ENCODE measurements at regions not wholly inside any gene's neighbourhood (a gene's known extent, or its start where the extent isn't known, plus 50 kb on each side); places are given as distances from the start of the nearest gene placed in this dataset.
"Not testable (repeated sequence)": the region's sequence is repeated elsewhere in the genome, so short reads cannot be mapped to it uniquely, and the experiment has no call there.

GRCh38 chr1:16794609-16795008 is 54.3 kb downstream of the RNU1-4 start:
- not testable (repeated sequence) for DNase-seq (ENCODE audit: low spot score, unreplicated experiment); H3K4me3 Mint-ChIP-seq (ENCODE audit: low read depth); H3K9me3 Mint-ChIP-seq (ENCODE audit: low read depth); H3K27ac Mint-ChIP-seq; H3K4me1 Mint-ChIP-seq (ENCODE audit: low read depth); H3K27me3 Mint-ChIP-seq; H3K36me3 Mint-ChIP-seq (ENCODE audit: insufficient read depth)

GRCh38 chr1:16795119-16795518 is 54.8 kb downstream of the RNU1-4 start:
- H3K36me3 Mint-ChIP-seq (ENCODE audit: insufficient read depth) = not testable (repeated sequence)

GRCh38 chr1:16796179-16796578 is 55.9 kb downstream of the RNU1-4 start:
- H3K4me3 Mint-ChIP-seq (ENCODE audit: low read depth); H3K27ac Mint-ChIP-seq; DNase-seq (ENCODE audit: low spot score, unreplicated experiment); H3K36me3 Mint-ChIP-seq (ENCODE audit: insufficient read depth); H3K4me1 Mint-ChIP-seq (ENCODE audit: low read depth); H3K27me3 Mint-ChIP-seq; H3K9me3 Mint-ChIP-seq (ENCODE audit: low read depth): not testable (repeated sequence)

More at GRCh38 chr1:16795119-16795518, 54.8 kb downstream of the RNU1-4 start:
- not testable (repeated sequence) for DNase-seq (ENCODE audit: low spot score, unreplicated experiment); H3K4me1 Mint-ChIP-seq (ENCODE audit: low read depth); H3K9me3 Mint-ChIP-seq (ENCODE audit: low read depth); H3K27ac Mint-ChIP-seq; H3K27me3 Mint-ChIP-seq; H3K4me3 Mint-ChIP-seq (ENCODE audit: low read depth)

GRCh38 chr1:16796625-16797046 is 56.3 kb downstream of the RNU1-4 start:
- not testable (repeated sequence) for H3K36me3 Mint-ChIP-seq (ENCODE audit: insufficient read depth); H3K27me3 Mint-ChIP-seq; H3K9me3 Mint-ChIP-seq (ENCODE audit: low read depth); DNase-seq (ENCODE audit: low spot score, unreplicated experiment); H3K4me3 Mint-ChIP-seq (ENCODE audit: low read depth); H3K4me1 Mint-ChIP-seq (ENCODE audit: low read depth)
- peak overlapping the region; percentile 4 for H3K27ac Mint-ChIP-seq

- not testable (repeated sequence) for H3K27ac Mint-ChIP-seq; H3K4me1 Mint-ChIP-seq (ENCODE audit: low read depth); H3K36me3 Mint-ChIP-seq (ENCODE audit: insufficient read depth); H3K9me3 Mint-ChIP-seq (ENCODE audit: low read depth); H3K27me3 Mint-ChIP-seq; H3K4me3 Mint-ChIP-seq (ENCODE audit: low read depth); DNase-seq (ENCODE audit: low spot score, unreplicated experiment)
Measured at GRCh38 chr1:16797065-16797464, 56.7 kb downstream of the RNU1-4 start.

GRCh38 chr1:16798050-16798449 is 57.7 kb downstream of the RNU1-4 start:
- not testable (repeated sequence) for DNase-seq (ENCODE audit: low spot score, unreplicated experiment); H3K9me3 Mint-ChIP-seq (ENCODE audit: low read depth); H3K4me1 Mint-ChIP-seq (ENCODE audit: low read depth); H3K27me3 Mint-ChIP-seq; H3K4me3 Mint-ChIP-seq (ENCODE audit: low read depth); H3K36me3 Mint-ChIP-seq (ENCODE audit: insufficient read depth); H3K27ac Mint-ChIP-seq
